WTC11 (cell line): ENCODE measurements at regions not wholly inside any gene's neighbourhood (a gene's known extent, or its start where the extent isn't known, plus 50 kb on each side); places are given as distances from the start of the nearest gene placed in this dataset.

ENCODE experiments used
- ATF3 ChIP-seq: sonication (generic); formaldehyde crosslinking; conservative IDR thresholded peaks from 2 replicates; pipeline ENCODE4 v1.8.1; 2022; ENCODE audit warnings: mild to moderate bottlenecking, missing genetic modification reagents
- CBFB ChIP-seq: sonication (generic); formaldehyde crosslinking; IDR thresholded peaks from 2 replicates; pipeline ENCODE4 v1.8.1; 2022; ENCODE audit warnings: mild to moderate bottlenecking, low read depth, missing genetic modification reagents
- CREB1 ChIP-seq: sonication (generic); formaldehyde crosslinking; IDR thresholded peaks from 2 replicates; pipeline ENCODE4 v1.8.0; 2023; ENCODE audit warnings: mild to moderate bottlenecking, missing genetic modification reagents
- CTCF ChIP-seq: fragments of 200-600 bp; IDR thresholded peaks from 2 replicates; pipeline ENCODE4 v1.8.0; 2022; ENCODE audit warnings: antibody characterized with exemption
- FOXP4 ChIP-seq: sonication (generic); formaldehyde crosslinking; IDR thresholded peaks from 2 replicates; pipeline ENCODE4 v1.8.0; 2022; ENCODE audit warnings: mild to moderate bottlenecking, missing genetic modification reagents
- IRF2 ChIP-seq: sonication (generic); formaldehyde crosslinking; IDR thresholded peaks from 2 replicates; pipeline ENCODE4 v1.8.0; 2022; ENCODE audit warnings: low read depth, missing genetic modification reagents, borderline replicate concordance
- MAX ChIP-seq: sonication (generic); formaldehyde crosslinking; IDR thresholded peaks from 2 replicates; pipeline ENCODE4 v1.8.0; 2022; ENCODE audit warnings: mild to moderate bottlenecking, missing genetic modification reagents
- NR2C2 ChIP-seq: sonication (generic); formaldehyde crosslinking; IDR thresholded peaks from 2 replicates; pipeline ENCODE4 v1.8.0; 2022; ENCODE audit warnings: mild to moderate bottlenecking, missing genetic modification reagents
- USF2 ChIP-seq: sonication (generic); formaldehyde crosslinking; IDR thresholded peaks from 2 replicates; pipeline ENCODE4 v1.8.1; 2023; ENCODE audit warnings: mild to moderate bottlenecking, missing genetic modification reagents, moderate library complexity
- ZNF232 ChIP-seq: sonication (generic); formaldehyde crosslinking; IDR thresholded peaks from 2 replicates; pipeline ENCODE4 v1.8.0; 2022; ENCODE audit warnings: mild to moderate bottlenecking, missing genetic modification reagents
- ZNF317 ChIP-seq: sonication (generic); formaldehyde crosslinking; IDR thresholded peaks from 2 replicates; pipeline ENCODE4 v1.8.1; 2023; ENCODE audit warnings: low read depth, mild to moderate bottlenecking, moderate library complexity, missing genetic modification reagents, borderline replicate concordance
- TF ChIP-seq, protein P1 (sequence below): fragments of 250-450 bp; sonication (Bioruptor Pico); conservative IDR thresholded peaks from 2 replicates; pipeline ENCODE4 v1.9.0; 2021; ENCODE audit warnings: mild to moderate bottlenecking

- TF ChIP-seq CBFB (CRISPR knock-in tag): no peak
- no peak for TF ChIP-seq CTCF
- TF ChIP-seq FOXP4 (CRISPR knock-in tag): no peak
- TF ChIP-seq ZNF232 (CRISPR knock-in tag): no peak
- no peak for TF ChIP-seq ATF3 (CRISPR knock-in tag)
- no peak for TF ChIP-seq MAX (CRISPR knock-in tag)
- TF ChIP-seq USF2 (CRISPR knock-in tag): no peak
- no peak for TF ChIP-seq CREB1
- TF ChIP-seq IRF2: no peak
- TF ChIP-seq, protein P1, sequence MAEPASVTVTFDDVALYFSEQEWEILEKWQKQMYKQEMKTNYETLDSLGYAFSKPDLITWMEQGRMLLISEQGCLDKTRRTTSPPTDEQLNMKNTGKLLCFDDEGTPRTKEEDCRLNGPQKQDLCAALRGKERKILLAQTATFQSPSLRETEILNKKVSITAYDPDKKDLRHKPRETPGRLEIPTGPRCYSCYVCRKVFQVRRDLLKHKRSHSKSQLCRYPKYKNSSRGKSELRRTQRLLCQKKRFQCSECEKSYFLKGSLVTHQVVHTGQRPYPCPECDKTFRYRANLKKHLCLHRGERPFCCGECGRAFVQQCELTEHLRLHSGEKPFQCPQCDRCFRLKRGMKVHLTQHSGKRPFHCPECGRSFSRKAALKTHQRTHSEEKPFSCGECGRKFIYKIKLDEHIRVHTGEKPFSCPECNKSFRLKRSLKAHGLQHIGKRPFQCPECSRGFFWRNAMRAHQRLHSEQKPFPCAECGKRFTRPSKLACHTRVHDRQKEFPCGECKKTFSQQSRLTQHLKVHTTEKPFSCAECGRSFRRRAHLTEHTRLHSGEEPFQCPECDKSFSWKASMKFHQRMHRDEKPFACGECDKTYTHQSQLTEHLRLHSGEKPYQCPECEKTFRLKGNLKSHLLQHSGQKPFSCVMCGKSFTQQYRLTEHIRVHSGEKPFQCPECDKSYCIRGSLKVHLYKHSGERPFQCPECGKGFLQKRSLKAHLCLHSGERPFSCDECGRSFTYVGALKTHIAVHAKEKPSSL: no peak
- TF ChIP-seq NR2C2 (CRISPR knock-in tag): no peak
- TF ChIP-seq ZNF317: no peak
Observed at GRCh38 chr15:58284293-58284692, 146.1 kb downstream of the AQP9 start.
